ENCODE measurements at regions not wholly inside any gene's neighbourhood (a gene's known extent, or its start where the extent isn't known, plus 50 kb on each side); places are given as distances from the start of the nearest gene placed in this dataset.

GRCh38 chr3:117443014-117443413, 733.4 kb downstream of the TUSC7 start:
- Histone ChIP-seq H3K9me3 (ENCODE audit: insufficient read depth, low read depth, low read length) (no peaks in the 10 kb centered on the region), H3K79me1 (ENCODE audit: low read length) (no peaks in the 10 kb centered on the region), H4K8ac (ENCODE audit: low read depth, low read length) (no peak overlapping the region), H3K4me2 (ENCODE audit: low read length) (no peak overlapping the region), H3K27me3 (ENCODE audit: insufficient read depth, low read length) (no peaks in the 10 kb centered on the region), H4K12ac (ENCODE audit: low read depth, low read length) (no peak overlapping the region), H2BK12ac (ENCODE audit: low read length) (no peak overlapping the region), H3K18ac (ENCODE audit: low read length) (no peak overlapping the region), H3K14ac (ENCODE audit: low read length) (no peak overlapping the region), H2BK5ac (ENCODE audit: low read depth, low read length, poor library complexity) (no peak overlapping the region), H3K4me1 (ENCODE audit: control insufficient read depth in 1 of 2, insufficient read depth in 2 of 2, low read length in 2 of 2) (no peaks in the 10 kb centered on the region), H3K9ac (ENCODE audit: low read length) (no peak overlapping the region), H3K4me3 (ENCODE audit: low read depth, low read length) (no peak overlapping the region), H2BK120ac (ENCODE audit: insufficient read depth, low read length, poor library complexity) (no peak overlapping the region), H3K23ac (ENCODE audit: low read length) (no peak overlapping the region), H3K27ac (ENCODE audit: low read depth, low read length) (no peak overlapping the region), H2AK5ac (ENCODE audit: low read length) (no peak overlapping the region), H4K91ac (ENCODE audit: low read depth, low read length) (no peak overlapping the region), H3K36me3 (ENCODE audit: control insufficient read depth in 1 of 2, insufficient read depth in 2 of 2, low read length in 2 of 2) (no peaks in the 10 kb centered on the region), H2AFZ (ENCODE audit: insufficient read depth, low read length, poor library complexity) (no peak overlapping the region), H3K4ac (ENCODE audit: low read depth, low read length) (no peak overlapping the region), H3K79me2 (ENCODE audit: control insufficient read depth, insufficient read depth, low read length, poor library complexity) (no peaks in the 10 kb centered on the region)
- WGBS (ENCODE audit: extremely low coverage, insufficient coverage, insufficient read length), result no CpG with 5 or more reads among the region's 5 CpGs
- DNase-seq, result peak; percentile 59 to 70

- H2BK120ac ChIP-seq (ENCODE audit: insufficient read depth, low read length, poor library complexity), result no peak overlapping the region
- H3K4me1 ChIP-seq (ENCODE audit: control insufficient read depth in 1 of 2, insufficient read depth in 2 of 2, low read length in 2 of 2), result no peaks in the 10 kb centered on the region
- no peaks in the 10 kb centered on the region for H3K9me3 ChIP-seq (ENCODE audit: insufficient read depth, low read depth, low read length)
- no peak overlapping the region for H3K18ac ChIP-seq (ENCODE audit: low read length)
- H4K12ac ChIP-seq (ENCODE audit: low read depth, low read length), result no peak overlapping the region
- H2BK5ac ChIP-seq (ENCODE audit: low read depth, low read length, poor library complexity), result no peak overlapping the region
- no CpG with 5 or more reads among the region's 4 CpGs for WGBS (ENCODE audit: extremely low coverage, insufficient coverage, insufficient read length)
- H3K79me1 ChIP-seq (ENCODE audit: low read length), result no peaks in the 10 kb centered on the region
- no peak overlapping the region for H2AFZ ChIP-seq (ENCODE audit: insufficient read depth, low read length, poor library complexity)
- peak overlapping the region; percentile 38 for H3K23ac ChIP-seq (ENCODE audit: low read length)
- no peak overlapping the region for H4K91ac ChIP-seq (ENCODE audit: low read depth, low read length)
- no peak overlapping the region for H3K4ac ChIP-seq (ENCODE audit: low read depth, low read length)
- no peak for DNase-seq
- no peak overlapping the region for H3K27ac ChIP-seq (ENCODE audit: low read depth, low read length)
- H2AK5ac ChIP-seq (ENCODE audit: low read length), result no peak overlapping the region
- no peak overlapping the region for H3K4me3 ChIP-seq (ENCODE audit: low read depth, low read length)
- no peaks in the 10 kb centered on the region for H3K36me3 ChIP-seq (ENCODE audit: control insufficient read depth in 1 of 2, insufficient read depth in 2 of 2, low read length in 2 of 2)
- no peak overlapping the region for H3K14ac ChIP-seq (ENCODE audit: low read length)
- H3K4me2 ChIP-seq (ENCODE audit: low read length), result no peak overlapping the region
- H2BK12ac ChIP-seq (ENCODE audit: low read length), result no peak overlapping the region
- no peaks in the 10 kb centered on the region for H3K79me2 ChIP-seq (ENCODE audit: control insufficient read depth, insufficient read depth, low read length, poor library complexity)
- H4K8ac ChIP-seq (ENCODE audit: low read depth, low read length), result no peak overlapping the region
- no peak overlapping the region for H3K9ac ChIP-seq (ENCODE audit: low read length)
- no peaks in the 10 kb centered on the region for H3K27me3 ChIP-seq (ENCODE audit: insufficient read depth, low read length)
Measured at GRCh38 chr3:117444175-117444574, 734.6 kb downstream of the TUSC7 start.

- Histone ChIP-seq H2AFZ (ENCODE audit: insufficient read depth, low read length, poor library complexity) (no peak overlapping the region), H3K23ac (ENCODE audit: low read length) (no peak overlapping the region), H3K18ac (ENCODE audit: low read length) (no peak overlapping the region), H3K4ac (ENCODE audit: low read depth, low read length) (no peak overlapping the region), H3K27me3 (ENCODE audit: insufficient read depth, low read length) (no peaks in the 10 kb centered on the region), H2AK5ac (ENCODE audit: low read length) (no peak overlapping the region), H4K91ac (ENCODE audit: low read depth, low read length) (no peak overlapping the region), H3K79me2 (ENCODE audit: control insufficient read depth, insufficient read depth, low read length, poor library complexity) (no peaks in the 10 kb centered on the region), H3K14ac (ENCODE audit: low read length) (no peak overlapping the region), H3K79me1 (ENCODE audit: low read length) (no peaks in the 10 kb centered on the region), H4K8ac (ENCODE audit: low read depth, low read length) (no peak overlapping the region), H3K36me3 (ENCODE audit: control insufficient read depth in 1 of 2, insufficient read depth in 2 of 2, low read length in 2 of 2) (no peaks in the 10 kb centered on the region), H3K4me3 (ENCODE audit: low read depth, low read length) (no peak overlapping the region), H3K9me3 (ENCODE audit: insufficient read depth, low read depth, low read length) (no peaks in the 10 kb centered on the region), H3K27ac (ENCODE audit: low read depth, low read length) (no peak overlapping the region), H2BK12ac (ENCODE audit: low read length) (no peak overlapping the region), H4K12ac (ENCODE audit: low read depth, low read length) (no peak overlapping the region), H2BK5ac (ENCODE audit: low read depth, low read length, poor library complexity) (no peak overlapping the region), H3K4me2 (ENCODE audit: low read length) (no peak overlapping the region), H3K4me1 (ENCODE audit: control insufficient read depth in 1 of 2, insufficient read depth in 2 of 2, low read length in 2 of 2) (no peaks in the 10 kb centered on the region), H2BK120ac (ENCODE audit: insufficient read depth, low read length, poor library complexity) (no peak overlapping the region), H3K9ac (ENCODE audit: low read length) (no peak overlapping the region)
- WGBS (ENCODE audit: extremely low coverage, insufficient coverage, insufficient read length), result no CpG with 5 or more reads among the region's 4 CpGs
- no peak for DNase-seq
Measured at GRCh38 chr3:117447419-117447818, 737.8 kb downstream of the TUSC7 start.

DNA sequence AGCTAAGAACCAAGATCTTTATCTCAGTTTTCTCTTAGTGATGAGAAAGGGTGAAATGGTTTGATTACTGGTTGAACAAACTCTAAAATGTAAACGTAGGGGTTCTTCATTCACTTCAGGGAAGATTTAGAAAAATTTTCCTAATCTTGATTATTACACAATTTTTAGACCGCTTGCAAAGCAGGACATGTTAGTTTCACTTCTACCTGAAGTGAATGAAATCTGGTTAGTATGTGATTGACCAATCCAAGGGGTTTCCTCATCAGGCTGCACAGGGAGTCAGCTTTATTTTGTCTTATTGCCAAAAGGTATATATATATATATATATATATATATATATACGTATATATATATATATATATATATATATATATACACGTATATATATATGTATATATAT, 740.4 kb downstream of the TUSC7 start:
- Histone ChIP-seq H3K9me3 (ENCODE audit: insufficient read depth, low read depth, low read length) (no peaks in the 10 kb centered on the region), H2BK5ac (ENCODE audit: low read depth, low read length, poor library complexity) (no peak overlapping the region), H3K36me3 (ENCODE audit: control insufficient read depth in 1 of 2, insufficient read depth in 2 of 2, low read length in 2 of 2) (no peaks in the 10 kb centered on the region), H3K23ac (ENCODE audit: low read length) (no peak overlapping the region), H3K14ac (ENCODE audit: low read length) (no peak overlapping the region), H3K4me1 (ENCODE audit: control insufficient read depth in 1 of 2, insufficient read depth in 2 of 2, low read length in 2 of 2) (no peaks in the 10 kb centered on the region), H3K4me3 (ENCODE audit: low read depth, low read length) (no peak overlapping the region), H3K4me2 (ENCODE audit: low read length) (no peak overlapping the region), H2AFZ (ENCODE audit: insufficient read depth, low read length, poor library complexity) (no peak overlapping the region), H2BK120ac (ENCODE audit: insufficient read depth, low read length, poor library complexity) (no peak overlapping the region), H3K18ac (ENCODE audit: low read length) (no peak overlapping the region), H4K91ac (ENCODE audit: low read depth, low read length) (no peak overlapping the region), H3K79me2 (ENCODE audit: control insufficient read depth, insufficient read depth, low read length, poor library complexity) (no peaks in the 10 kb centered on the region), H3K27me3 (ENCODE audit: insufficient read depth, low read length) (no peaks in the 10 kb centered on the region), H3K4ac (ENCODE audit: low read depth, low read length) (no peak overlapping the region), H3K27ac (ENCODE audit: low read depth, low read length) (no peak overlapping the region), H3K79me1 (ENCODE audit: low read length) (no peaks in the 10 kb centered on the region), H4K8ac (ENCODE audit: low read depth, low read length) (no peak overlapping the region), H2AK5ac (ENCODE audit: low read length) (no peak overlapping the region), H2BK12ac (ENCODE audit: low read length) (no peak overlapping the region), H3K9ac (ENCODE audit: low read length) (no peak overlapping the region), H4K12ac (ENCODE audit: low read depth, low read length) (no peak overlapping the region)
- no CpG with 5 or more reads among the region's 4 CpGs for WGBS (ENCODE audit: extremely low coverage, insufficient coverage, insufficient read length)
- peak; percentile 16 to 66 for DNase-seq

Data from trophoblast cell (in vitro differentiated cells and primary cell).